ENCODE measurements at regions not wholly inside any gene's neighbourhood (a gene's known extent, or its start where the extent isn't known, plus 50 kb on each side); places are given as distances from the start of the nearest gene placed in this dataset.

DNA sequence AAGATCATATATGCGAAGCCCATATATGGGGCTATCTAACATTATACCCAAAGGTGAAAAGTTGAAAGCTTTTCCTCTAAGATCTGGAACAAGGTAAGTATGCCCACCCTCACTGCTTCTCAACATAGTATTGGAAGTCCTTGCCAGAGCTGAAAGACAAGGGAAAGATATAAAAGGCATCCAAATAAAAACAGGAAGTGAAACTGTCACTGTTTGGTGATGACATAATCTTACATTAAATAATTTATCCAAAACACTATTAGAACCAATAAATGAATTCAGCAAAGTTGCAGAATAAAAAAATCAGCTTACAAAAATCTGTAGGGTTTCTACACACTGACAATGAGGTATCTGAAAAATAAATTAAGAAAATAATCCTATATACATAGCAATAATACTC lies 205.8 kb downstream of the INSIG2 start:
- TF ChIP-seq, protein P1, sequence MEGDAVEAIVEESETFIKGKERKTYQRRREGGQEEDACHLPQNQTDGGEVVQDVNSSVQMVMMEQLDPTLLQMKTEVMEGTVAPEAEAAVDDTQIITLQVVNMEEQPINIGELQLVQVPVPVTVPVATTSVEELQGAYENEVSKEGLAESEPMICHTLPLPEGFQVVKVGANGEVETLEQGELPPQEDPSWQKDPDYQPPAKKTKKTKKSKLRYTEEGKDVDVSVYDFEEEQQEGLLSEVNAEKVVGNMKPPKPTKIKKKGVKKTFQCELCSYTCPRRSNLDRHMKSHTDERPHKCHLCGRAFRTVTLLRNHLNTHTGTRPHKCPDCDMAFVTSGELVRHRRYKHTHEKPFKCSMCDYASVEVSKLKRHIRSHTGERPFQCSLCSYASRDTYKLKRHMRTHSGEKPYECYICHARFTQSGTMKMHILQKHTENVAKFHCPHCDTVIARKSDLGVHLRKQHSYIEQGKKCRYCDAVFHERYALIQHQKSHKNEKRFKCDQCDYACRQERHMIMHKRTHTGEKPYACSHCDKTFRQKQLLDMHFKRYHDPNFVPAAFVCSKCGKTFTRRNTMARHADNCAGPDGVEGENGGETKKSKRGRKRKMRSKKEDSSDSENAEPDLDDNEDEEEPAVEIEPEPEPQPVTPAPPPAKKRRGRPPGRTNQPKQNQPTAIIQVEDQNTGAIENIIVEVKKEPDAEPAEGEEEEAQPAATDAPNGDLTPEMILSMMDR (IDR thresholded peaks at IDR 0.05; ENCODE audit: low read depth, low read length, poor library complexity, severe bottlenecking), result no peak
- TF ChIP-seq EZH2phosphoT487 (IDR thresholded peaks at IDR 0.05; ENCODE audit: borderline replicate concordance, low read length), result no peak

All from DOHH2 (cell line).